ENCODE measurements at regions not wholly inside any gene's neighbourhood (a gene's known extent, or its start where the extent isn't known, plus 50 kb on each side); places are given as distances from the start of the nearest gene placed in this dataset.

DNA sequence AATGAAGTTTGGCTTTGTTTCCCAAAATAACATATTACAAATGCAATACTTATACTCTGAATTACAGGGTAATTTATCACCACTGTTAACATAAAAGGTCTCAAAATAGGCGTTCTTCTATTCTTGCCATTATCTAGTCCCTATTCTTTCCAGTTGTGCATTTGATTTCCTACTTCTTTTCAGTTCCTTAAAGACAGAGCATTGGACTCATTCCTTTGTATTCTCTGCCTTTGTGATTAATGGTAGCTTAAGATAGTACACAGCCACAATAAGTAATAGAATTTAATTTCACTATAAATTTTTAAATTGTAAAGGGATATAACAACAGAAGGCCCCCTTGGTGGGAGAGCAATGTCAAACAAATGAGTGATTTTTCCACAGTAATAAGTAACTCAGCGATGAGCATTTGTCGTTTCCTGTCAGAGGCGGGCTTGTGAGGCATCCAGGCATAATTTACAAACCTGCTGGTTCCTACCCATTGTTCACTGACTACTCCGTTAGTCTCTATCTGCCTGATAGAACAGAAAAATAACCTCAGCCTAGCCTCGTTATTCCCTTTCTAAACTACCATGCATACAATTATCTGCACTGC is 456.6 kb upstream of the REG3G start (continued):
- TF ChIP-seq SP1 (CRISPR knock-in tag; conservative IDR thresholded peaks at IDR 0.05): no peak
- TF ChIP-seq GRHL2 (CRISPR knock-in tag; IDR thresholded peaks at IDR 0.05; ENCODE audit: insufficient replicate concordance, severe bottlenecking): no peak
- TF ChIP-seq EMX1 (CRISPR knock-in tag; IDR thresholded peaks at IDR 0.05): no peak
- TF ChIP-seq, protein P1, sequence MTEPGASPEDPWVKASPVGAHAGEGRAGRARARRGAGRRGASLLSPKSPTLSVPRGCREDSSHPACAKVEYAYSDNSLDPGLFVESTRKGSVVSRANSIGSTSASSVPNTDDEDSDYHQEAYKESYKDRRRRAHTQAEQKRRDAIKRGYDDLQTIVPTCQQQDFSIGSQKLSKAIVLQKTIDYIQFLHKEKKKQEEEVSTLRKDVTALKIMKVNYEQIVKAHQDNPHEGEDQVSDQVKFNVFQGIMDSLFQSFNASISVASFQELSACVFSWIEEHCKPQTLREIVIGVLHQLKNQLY (CRISPR knock-in tag; IDR thresholded peaks at IDR 0.05): no peak

DNA sequence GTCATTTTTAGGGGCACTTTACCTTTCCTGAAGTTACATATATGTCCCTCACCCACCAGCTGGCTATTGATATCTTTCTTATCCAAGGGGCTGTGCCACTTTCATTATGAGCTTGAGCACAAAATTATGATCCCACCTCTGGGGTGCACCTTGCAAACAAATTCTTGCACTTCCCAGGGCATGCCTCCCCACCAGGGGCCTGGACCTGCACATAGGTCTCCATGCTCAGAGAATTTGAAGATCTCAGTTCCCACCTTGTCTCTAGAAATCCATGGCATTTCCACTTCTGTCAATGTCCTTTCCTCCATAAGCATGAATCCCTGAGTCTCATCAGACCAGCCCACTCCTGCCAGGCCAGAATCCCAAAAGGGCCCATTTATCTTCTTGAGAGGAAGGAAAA is 449.1 kb upstream of the REG3G start:
- Mint-ChIP-seq H3K27me3 (ENCODE audit: low read depth) (no peaks in the 10 kb centered on the region), H3K27ac (no peak overlapping the region), H3K4me1 (peaks cover 5% of the 10 kb centered on the region), H3K36me3 (no peaks in the 10 kb centered on the region), H3K4me3 (no peak overlapping the region), H3K9me3 (no peaks in the 10 kb centered on the region)
- DNase-seq (ENCODE audit: low spot score) (no peak), ATAC-seq (no peak)
- POLR2A ChIA-PET: interaction anchor here (0.6 kb wide), 1 partner anchor 403 kb away, joined by 3 read pairs; no protein-coding TSS in a partner anchor
- CTCF ChIA-PET: interaction anchor here (0.6 kb wide), 1 partner anchor 53 kb away, joined by 4 read pairs; no protein-coding TSS in a partner anchor
- TF ChIP-seq, protein P2, sequence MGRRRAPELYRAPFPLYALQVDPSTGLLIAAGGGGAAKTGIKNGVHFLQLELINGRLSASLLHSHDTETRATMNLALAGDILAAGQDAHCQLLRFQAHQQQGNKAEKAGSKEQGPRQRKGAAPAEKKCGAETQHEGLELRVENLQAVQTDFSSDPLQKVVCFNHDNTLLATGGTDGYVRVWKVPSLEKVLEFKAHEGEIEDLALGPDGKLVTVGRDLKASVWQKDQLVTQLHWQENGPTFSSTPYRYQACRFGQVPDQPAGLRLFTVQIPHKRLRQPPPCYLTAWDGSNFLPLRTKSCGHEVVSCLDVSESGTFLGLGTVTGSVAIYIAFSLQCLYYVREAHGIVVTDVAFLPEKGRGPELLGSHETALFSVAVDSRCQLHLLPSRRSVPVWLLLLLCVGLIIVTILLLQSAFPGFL (CRISPR knock-in tag; IDR thresholded peaks at IDR 0.05; ENCODE audit: borderline replicate concordance): no peak
- TF ChIP-seq, protein P1 (CRISPR knock-in tag; IDR thresholded peaks at IDR 0.05): no peak
- TF ChIP-seq, protein P3, sequence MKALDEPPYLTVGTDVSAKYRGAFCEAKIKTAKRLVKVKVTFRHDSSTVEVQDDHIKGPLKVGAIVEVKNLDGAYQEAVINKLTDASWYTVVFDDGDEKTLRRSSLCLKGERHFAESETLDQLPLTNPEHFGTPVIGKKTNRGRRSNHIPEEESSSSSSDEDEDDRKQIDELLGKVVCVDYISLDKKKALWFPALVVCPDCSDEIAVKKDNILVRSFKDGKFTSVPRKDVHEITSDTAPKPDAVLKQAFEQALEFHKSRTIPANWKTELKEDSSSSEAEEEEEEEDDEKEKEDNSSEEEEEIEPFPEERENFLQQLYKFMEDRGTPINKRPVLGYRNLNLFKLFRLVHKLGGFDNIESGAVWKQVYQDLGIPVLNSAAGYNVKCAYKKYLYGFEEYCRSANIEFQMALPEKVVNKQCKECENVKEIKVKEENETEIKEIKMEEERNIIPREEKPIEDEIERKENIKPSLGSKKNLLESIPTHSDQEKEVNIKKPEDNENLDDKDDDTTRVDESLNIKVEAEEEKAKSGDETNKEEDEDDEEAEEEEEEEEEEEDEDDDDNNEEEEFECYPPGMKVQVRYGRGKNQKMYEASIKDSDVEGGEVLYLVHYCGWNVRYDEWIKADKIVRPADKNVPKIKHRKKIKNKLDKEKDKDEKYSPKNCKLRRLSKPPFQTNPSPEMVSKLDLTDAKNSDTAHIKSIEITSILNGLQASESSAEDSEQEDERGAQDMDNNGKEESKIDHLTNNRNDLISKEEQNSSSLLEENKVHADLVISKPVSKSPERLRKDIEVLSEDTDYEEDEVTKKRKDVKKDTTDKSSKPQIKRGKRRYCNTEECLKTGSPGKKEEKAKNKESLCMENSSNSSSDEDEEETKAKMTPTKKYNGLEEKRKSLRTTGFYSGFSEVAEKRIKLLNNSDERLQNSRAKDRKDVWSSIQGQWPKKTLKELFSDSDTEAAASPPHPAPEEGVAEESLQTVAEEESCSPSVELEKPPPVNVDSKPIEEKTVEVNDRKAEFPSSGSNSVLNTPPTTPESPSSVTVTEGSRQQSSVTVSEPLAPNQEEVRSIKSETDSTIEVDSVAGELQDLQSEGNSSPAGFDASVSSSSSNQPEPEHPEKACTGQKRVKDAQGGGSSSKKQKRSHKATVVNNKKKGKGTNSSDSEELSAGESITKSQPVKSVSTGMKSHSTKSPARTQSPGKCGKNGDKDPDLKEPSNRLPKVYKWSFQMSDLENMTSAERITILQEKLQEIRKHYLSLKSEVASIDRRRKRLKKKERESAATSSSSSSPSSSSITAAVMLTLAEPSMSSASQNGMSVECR (CRISPR knock-in tag; IDR thresholded peaks at IDR 0.05; ENCODE audit: borderline replicate concordance): no peak
- TF ChIP-seq, protein P4, sequence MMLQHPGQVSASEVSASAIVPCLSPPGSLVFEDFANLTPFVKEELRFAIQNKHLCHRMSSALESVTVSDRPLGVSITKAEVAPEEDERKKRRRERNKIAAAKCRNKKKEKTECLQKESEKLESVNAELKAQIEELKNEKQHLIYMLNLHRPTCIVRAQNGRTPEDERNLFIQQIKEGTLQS (CRISPR knock-in tag; conservative IDR thresholded peaks at IDR 0.05): no peak
- TF ChIP-seq, protein P5, sequence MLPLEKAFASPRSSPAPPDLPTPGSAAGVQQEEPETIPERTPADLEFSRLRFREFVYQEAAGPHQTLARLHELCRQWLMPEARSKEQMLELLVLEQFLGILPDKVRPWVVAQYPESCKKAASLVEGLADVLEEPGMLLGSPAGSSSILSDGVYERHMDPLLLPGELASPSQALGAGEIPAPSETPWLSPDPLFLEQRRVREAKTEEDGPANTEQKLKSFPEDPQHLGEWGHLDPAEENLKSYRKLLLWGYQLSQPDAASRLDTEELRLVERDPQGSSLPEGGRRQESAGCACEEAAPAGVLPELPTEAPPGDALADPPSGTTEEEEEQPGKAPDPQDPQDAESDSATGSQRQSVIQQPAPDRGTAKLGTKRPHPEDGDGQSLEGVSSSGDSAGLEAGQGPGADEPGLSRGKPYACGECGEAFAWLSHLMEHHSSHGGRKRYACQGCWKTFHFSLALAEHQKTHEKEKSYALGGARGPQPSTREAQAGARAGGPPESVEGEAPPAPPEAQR (CRISPR knock-in tag; IDR thresholded peaks at IDR 0.05): no peak
- TF ChIP-seq, protein P6, sequence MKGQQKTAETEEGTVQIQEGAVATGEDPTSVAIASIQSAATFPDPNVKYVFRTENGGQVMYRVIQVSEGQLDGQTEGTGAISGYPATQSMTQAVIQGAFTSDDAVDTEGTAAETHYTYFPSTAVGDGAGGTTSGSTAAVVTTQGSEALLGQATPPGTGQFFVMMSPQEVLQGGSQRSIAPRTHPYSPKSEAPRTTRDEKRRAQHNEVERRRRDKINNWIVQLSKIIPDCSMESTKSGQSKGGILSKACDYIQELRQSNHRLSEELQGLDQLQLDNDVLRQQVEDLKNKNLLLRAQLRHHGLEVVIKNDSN (CRISPR knock-in tag; IDR thresholded peaks at IDR 0.05): no peak
- TF ChIP-seq CREB1 (CRISPR knock-in tag; IDR thresholded peaks at IDR 0.05) (no peak), ESRRA (CRISPR knock-in tag; IDR thresholded peaks at IDR 0.05; ENCODE audit: borderline replicate concordance) (no peak), ZBTB21 (CRISPR knock-in tag; IDR thresholded peaks at IDR 0.05; ENCODE audit: borderline replicate concordance) (no peak), ZNF416 (CRISPR knock-in tag; IDR thresholded peaks at IDR 0.05) (no peak)
- TF ChIP-seq, protein P7, sequence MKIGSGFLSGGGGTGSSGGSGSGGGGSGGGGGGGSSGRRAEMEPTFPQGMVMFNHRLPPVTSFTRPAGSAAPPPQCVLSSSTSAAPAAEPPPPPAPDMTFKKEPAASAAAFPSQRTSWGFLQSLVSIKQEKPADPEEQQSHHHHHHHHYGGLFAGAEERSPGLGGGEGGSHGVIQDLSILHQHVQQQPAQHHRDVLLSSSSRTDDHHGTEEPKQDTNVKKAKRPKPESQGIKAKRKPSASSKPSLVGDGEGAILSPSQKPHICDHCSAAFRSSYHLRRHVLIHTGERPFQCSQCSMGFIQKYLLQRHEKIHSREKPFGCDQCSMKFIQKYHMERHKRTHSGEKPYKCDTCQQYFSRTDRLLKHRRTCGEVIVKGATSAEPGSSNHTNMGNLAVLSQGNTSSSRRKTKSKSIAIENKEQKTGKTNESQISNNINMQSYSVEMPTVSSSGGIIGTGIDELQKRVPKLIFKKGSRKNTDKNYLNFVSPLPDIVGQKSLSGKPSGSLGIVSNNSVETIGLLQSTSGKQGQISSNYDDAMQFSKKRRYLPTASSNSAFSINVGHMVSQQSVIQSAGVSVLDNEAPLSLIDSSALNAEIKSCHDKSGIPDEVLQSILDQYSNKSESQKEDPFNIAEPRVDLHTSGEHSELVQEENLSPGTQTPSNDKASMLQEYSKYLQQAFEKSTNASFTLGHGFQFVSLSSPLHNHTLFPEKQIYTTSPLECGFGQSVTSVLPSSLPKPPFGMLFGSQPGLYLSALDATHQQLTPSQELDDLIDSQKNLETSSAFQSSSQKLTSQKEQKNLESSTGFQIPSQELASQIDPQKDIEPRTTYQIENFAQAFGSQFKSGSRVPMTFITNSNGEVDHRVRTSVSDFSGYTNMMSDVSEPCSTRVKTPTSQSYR (CRISPR knock-in tag; IDR thresholded peaks at IDR 0.05): no peak
- TF ChIP-seq, protein P8, sequence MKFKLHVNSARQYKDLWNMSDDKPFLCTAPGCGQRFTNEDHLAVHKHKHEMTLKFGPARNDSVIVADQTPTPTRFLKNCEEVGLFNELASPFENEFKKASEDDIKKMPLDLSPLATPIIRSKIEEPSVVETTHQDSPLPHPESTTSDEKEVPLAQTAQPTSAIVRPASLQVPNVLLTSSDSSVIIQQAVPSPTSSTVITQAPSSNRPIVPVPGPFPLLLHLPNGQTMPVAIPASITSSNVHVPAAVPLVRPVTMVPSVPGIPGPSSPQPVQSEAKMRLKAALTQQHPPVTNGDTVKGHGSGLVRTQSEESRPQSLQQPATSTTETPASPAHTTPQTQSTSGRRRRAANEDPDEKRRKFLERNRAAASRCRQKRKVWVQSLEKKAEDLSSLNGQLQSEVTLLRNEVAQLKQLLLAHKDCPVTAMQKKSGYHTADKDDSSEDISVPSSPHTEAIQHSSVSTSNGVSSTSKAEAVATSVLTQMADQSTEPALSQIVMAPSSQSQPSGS (CRISPR knock-in tag; IDR thresholded peaks at IDR 0.05; ENCODE audit: borderline replicate concordance, low read depth): no peak
- TF ChIP-seq, protein P9, sequence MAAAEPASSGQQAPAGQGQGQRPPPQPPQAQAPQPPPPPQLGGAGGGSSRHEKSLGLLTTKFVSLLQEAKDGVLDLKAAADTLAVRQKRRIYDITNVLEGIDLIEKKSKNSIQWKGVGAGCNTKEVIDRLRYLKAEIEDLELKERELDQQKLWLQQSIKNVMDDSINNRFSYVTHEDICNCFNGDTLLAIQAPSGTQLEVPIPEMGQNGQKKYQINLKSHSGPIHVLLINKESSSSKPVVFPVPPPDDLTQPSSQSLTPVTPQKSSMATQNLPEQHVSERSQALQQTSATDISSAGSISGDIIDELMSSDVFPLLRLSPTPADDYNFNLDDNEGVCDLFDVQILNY (CRISPR knock-in tag; IDR thresholded peaks at IDR 0.05): no peak
- TF ChIP-seq, protein P10, sequence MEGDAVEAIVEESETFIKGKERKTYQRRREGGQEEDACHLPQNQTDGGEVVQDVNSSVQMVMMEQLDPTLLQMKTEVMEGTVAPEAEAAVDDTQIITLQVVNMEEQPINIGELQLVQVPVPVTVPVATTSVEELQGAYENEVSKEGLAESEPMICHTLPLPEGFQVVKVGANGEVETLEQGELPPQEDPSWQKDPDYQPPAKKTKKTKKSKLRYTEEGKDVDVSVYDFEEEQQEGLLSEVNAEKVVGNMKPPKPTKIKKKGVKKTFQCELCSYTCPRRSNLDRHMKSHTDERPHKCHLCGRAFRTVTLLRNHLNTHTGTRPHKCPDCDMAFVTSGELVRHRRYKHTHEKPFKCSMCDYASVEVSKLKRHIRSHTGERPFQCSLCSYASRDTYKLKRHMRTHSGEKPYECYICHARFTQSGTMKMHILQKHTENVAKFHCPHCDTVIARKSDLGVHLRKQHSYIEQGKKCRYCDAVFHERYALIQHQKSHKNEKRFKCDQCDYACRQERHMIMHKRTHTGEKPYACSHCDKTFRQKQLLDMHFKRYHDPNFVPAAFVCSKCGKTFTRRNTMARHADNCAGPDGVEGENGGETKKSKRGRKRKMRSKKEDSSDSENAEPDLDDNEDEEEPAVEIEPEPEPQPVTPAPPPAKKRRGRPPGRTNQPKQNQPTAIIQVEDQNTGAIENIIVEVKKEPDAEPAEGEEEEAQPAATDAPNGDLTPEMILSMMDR (IDR thresholded peaks at IDR 0.05): no peak
